ENCODE measurements at regions not wholly inside any gene's neighbourhood (a gene's known extent, or its start where the extent isn't known, plus 50 kb on each side); places are given as distances from the start of the nearest gene placed in this dataset.

DNA sequence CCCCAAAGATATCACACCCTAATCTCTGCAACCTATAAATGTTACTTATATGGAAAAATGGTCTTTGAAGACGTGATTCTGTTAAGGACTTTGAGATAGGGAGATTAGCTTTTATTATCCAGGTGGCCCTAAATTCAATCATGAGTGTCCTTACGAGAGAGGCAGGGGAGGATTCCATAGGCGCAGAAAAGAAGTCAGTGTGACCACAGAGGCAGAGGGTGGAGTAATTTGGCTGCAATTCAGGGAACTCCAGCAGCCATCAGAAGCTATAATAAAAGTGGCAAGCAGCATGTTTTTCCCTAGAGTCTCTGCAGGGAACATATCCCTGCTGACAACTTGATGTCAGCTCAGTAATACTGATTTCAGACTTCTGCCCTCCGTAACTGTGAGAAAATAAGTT, 315.2 kb upstream of the ROBO2 start:
- intact Hi-C loops (cut with micrococcal nuclease): no loop called here
- Mint-ChIP-seq H3K36me3 (ENCODE audit: low read depth) (no peaks in the 10 kb centered on the region), H3K27me3 (no peaks in the 10 kb centered on the region), H3K4me3 (no peak overlapping the region), H3K9me3 (peaks cover 12% of the 10 kb centered on the region), H3K4me1 (no peaks in the 10 kb centered on the region), H3K27ac (no peak overlapping the region)
- ATAC-seq (ENCODE audit: low read depth) (no peak), DNase-seq (no peak)
- POLR2A ChIA-PET: no interaction called here
- TF ChIP-seq, protein P1, sequence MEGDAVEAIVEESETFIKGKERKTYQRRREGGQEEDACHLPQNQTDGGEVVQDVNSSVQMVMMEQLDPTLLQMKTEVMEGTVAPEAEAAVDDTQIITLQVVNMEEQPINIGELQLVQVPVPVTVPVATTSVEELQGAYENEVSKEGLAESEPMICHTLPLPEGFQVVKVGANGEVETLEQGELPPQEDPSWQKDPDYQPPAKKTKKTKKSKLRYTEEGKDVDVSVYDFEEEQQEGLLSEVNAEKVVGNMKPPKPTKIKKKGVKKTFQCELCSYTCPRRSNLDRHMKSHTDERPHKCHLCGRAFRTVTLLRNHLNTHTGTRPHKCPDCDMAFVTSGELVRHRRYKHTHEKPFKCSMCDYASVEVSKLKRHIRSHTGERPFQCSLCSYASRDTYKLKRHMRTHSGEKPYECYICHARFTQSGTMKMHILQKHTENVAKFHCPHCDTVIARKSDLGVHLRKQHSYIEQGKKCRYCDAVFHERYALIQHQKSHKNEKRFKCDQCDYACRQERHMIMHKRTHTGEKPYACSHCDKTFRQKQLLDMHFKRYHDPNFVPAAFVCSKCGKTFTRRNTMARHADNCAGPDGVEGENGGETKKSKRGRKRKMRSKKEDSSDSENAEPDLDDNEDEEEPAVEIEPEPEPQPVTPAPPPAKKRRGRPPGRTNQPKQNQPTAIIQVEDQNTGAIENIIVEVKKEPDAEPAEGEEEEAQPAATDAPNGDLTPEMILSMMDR (IDR thresholded peaks at IDR 0.05): no peak
- CTCF ChIA-PET: no interaction called here

DNA sequence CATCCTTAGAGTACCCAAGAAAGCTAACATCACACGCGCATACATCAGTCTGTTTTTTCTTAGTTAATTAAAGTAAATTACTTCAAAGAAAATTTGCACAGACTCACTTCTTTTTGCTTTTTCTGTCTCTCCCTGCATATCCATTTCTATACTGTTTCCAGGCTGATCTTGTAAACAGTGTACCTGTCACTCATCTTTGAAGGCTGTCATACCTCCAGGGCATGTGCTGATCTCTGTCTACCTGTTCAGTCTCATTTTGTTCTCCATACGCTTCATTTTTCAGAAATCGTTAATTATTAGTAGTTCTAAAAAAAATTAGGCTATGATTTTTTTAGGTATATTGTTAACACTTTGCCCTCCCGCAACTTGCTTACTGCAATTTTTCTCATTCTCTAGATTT, 313.9 kb upstream of the ROBO2 start:
- ChIA-PET CTCF (no interaction called here), POLR2A (no interaction called here)
- Mint-ChIP-seq H3K36me3 (ENCODE audit: low read depth) (no peaks in the 10 kb centered on the region), H3K4me1 (no peaks in the 10 kb centered on the region), H3K9me3 (peaks cover 12% of the 10 kb centered on the region), H3K27ac (no peak overlapping the region), H3K4me3 (no peak overlapping the region), H3K27me3 (no peaks in the 10 kb centered on the region)
- intact Hi-C loops (cut with micrococcal nuclease): no loop called here
- DNase-seq: no peak
- no peak for ATAC-seq (ENCODE audit: low read depth)
- TF ChIP-seq, protein P1 (IDR thresholded peaks at IDR 0.05): no peak

DNA sequence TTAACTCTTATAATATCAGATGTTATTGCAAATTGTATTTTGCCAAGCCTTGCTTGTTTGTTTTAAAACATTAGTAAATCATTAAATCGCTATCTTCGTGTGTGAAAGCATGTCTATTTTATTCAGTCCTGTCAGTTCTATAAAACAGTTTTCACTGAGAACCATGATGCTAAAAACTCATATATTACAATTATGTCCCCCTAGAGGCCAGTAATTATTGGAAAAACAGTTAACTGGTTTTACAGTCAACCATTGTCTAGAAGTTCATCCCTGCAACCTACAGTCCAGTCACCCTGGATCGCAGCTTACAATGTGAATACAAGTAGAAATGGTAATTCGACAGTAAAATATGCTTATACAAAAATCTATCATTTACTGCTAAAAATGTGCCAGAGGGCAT, 311.5 kb upstream of the ROBO2 start:
- H3K4me3 Mint-ChIP-seq: no peak overlapping the region
- intact Hi-C loops (cut with micrococcal nuclease): no loop called here
- TF ChIP-seq, protein P1 (IDR thresholded peaks at IDR 0.05): no peak
- H3K9me3 Mint-ChIP-seq: peaks cover 15% of the 10 kb centered on the region
- H3K4me1 Mint-ChIP-seq: no peaks in the 10 kb centered on the region
- ChIA-PET POLR2A (no interaction called here), CTCF (no interaction called here)
- H3K27ac Mint-ChIP-seq: no peak overlapping the region
- no peaks in the 10 kb centered on the region for H3K27me3 Mint-ChIP-seq
- no peak for DNase-seq
- ATAC-seq (ENCODE audit: low read depth): no peak
- no peaks in the 10 kb centered on the region for H3K36me3 Mint-ChIP-seq (ENCODE audit: low read depth)

DNA sequence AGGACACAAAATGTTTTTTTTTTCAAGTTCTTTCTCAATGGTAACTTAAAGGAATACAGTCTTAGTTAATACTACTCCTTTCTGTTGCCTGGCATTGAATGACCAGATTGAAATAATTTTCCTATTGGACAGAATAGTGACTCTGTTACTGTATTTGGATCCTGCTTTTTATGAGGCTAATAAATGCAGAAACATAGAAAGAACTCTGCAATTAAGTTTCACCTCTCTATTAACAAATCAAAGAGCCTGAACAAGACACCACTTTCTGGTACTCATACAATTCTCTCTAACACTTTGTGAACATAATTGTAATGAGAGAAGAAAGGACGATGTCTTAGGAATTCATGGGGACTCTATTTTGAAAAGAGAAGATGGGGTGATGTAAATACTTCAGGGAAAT, 308.4 kb upstream of the ROBO2 start:
- ChIA-PET CTCF (no interaction called here), POLR2A (no interaction called here)
- Mint-ChIP-seq H3K27ac (no peak overlapping the region), H3K27me3 (no peaks in the 10 kb centered on the region), H3K4me1 (no peaks in the 10 kb centered on the region), H3K36me3 (ENCODE audit: low read depth) (no peaks in the 10 kb centered on the region), H3K9me3 (peaks cover 11% of the 10 kb centered on the region), H3K4me3 (no peak overlapping the region)
- ATAC-seq (ENCODE audit: low read depth): no peak
- no peak for DNase-seq
- TF ChIP-seq, protein P1 (IDR thresholded peaks at IDR 0.05): no peak
- intact Hi-C loops (cut with micrococcal nuclease): no loop called here

DNA sequence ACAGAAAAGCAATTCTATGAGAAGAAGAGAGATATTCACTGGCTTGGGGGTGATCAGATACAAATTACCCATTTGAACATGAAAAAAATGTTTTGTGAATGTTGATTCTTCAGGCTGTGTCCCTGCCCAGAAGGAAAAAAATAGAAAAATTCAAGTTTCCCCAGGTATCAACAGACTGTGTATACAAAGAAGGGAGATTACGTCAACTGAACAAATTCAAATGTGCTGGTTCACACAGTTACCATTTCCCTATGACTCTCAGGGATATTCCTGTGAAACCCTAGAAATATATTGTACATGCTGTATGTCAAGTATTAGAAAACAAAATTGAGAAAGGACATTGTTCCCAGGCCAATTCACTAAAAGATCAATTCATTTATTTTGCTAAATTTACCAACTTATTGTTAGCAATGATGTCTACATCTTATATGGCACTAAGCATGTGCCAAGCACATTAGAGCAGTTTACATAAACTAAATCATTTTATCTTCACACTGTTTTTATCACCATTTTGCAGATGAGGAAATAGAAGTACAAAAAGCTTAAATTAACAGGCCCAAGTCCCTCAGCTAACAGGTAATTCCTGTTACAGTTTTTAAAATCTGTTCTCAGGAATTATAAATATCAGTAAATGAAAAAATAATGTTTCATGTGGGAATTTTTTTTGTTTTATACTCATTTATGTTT, 306.7 kb upstream of the ROBO2 start:
- TF ChIP-seq, protein P1 (IDR thresholded peaks at IDR 0.05): no peak
- CTCF ChIA-PET: no interaction called here
- no peak for ATAC-seq (ENCODE audit: low read depth)

More for the DNA sequence above, 306.7 kb upstream of the ROBO2 start:
- Mint-ChIP-seq H3K27me3 (no peaks in the 10 kb centered on the region), H3K9me3 (peaks cover 9% of the 10 kb centered on the region), H3K36me3 (ENCODE audit: low read depth) (no peaks in the 10 kb centered on the region), H3K4me1 (no peaks in the 10 kb centered on the region), H3K4me3 (no peak overlapping the region), H3K27ac (no peak overlapping the region)
- DNase-seq: no peak
- intact Hi-C loops (cut with micrococcal nuclease): no loop called here
- POLR2A ChIA-PET: no interaction called here
